Stimulated activated CD4-positive, alpha-beta T cell treated with anti-CD3 and anti-CD28 coated beads, Interleukin-2, amount 100 ng/mL, for 48 hours (primary cell): ENCODE measurements at regions not wholly inside any gene's neighbourhood (a gene's known extent, or its start where the extent isn't known, plus 50 kb on each side); places are given as distances from the start of the nearest gene placed in this dataset.
"Not testable (repeated sequence)": the region's sequence is repeated elsewhere in the genome, so short reads cannot be mapped to it uniquely, and the experiment has no call there.

Source experiments
- DNase-seq, 2 donors: peaks; one replicate each; pipeline ENCODE4 v3.0.0-alpha.2; 2020

DNA sequence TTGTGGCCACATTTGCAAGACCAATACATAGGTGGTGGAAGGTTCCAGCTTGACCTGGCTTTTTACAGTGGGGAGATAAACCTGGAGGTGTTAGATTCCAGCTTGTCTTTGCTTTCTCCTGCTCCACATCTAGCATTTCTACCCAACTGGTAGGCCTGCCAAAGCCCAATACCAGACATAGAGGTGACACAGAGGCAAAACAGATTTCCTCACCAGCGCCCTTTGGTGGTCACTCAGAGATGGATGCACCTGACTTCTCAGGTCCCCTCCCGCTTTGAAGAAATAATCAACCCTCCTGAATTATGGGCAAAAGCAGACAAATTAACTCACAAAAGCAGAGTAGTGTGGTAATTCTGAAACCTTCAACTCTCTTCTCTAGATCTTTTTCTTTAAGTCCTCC is 1356.2 kb downstream of the FAM181B start:
- DNase-seq: no peak

DNA sequence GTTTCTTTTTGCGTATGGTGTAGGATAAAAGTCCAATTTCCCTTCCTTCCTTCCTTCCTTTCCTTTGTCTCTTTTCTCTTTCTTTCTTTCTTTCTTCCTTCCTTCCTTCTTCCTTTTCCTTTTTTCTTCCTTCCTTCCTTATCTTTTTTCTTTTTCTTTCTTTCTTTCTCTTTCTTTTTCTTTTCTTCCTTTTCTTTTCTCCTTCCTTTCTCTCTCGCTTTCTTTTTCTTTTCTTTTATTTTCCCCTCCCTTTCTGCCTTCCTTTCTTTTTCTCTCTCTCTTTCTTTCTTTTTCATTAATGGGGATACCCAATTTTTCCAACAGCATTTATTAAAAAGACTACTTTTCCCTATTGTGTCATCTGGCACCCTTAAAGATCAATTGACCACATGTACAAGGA is 1359.7 kb downstream of the FAM181B start:
- no peak for DNase-seq

DNA sequence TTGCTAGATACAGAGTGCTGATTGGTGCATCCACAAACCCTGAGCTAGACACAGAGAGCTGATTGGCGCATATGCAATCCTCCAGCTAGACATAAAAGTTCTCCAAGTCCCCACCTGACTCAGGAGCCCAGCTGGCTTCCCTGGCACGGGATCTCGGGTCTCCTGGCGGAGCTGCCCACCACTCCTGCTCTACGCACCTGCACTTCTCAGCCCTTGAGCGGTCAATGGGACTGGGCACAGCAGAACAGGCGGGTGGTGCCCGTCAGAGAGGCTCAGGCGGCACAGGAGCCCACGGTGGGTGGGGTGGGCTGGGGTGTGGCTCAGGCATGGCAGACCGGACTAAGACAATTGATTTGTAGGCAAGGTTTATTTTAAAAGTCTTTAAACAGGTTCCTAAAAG is 1365.5 kb downstream of the FAM181B start:
- DNase-seq: no peak

DNA sequence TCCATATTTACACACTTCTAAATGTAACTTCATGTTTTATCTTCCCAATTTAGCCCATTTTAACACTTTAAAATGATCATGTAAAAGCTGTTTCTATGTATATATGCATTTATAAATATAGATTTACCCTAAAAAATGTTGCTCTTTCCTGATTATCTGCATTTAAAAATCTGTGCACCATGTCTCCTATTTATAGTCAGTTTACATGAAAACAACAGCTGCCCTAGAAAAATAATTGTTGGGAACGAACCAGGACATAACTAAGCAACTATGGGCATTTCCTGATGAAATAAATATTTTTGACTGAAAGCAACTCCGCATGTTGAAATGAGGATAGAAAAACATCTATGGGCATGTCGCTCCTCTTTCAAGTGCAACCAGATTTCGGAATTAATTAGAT is 1368.2 kb downstream of the FAM181B start:
- DNase-seq: no peak

DNA sequence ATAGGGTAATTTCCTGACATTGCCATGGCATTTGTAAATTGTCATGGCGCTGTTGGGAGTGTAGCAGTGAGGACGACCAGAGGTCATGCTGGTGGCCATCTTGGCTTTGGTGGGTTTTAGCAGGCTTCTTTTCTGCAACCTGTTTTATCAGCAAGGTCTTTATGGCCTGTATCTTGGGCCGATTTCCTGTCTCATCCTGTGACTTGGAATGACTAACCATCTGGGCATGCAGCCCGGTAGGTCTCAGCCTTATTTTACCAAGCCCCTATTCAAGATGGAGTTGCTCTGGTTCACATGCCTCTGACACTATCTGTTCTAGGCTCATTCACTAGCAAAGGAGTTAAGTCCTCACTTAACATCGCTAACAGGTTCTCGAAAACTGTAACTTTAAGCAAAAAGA is 1374.2 kb downstream of the FAM181B start:
- DNase-seq: no peak

DNA sequence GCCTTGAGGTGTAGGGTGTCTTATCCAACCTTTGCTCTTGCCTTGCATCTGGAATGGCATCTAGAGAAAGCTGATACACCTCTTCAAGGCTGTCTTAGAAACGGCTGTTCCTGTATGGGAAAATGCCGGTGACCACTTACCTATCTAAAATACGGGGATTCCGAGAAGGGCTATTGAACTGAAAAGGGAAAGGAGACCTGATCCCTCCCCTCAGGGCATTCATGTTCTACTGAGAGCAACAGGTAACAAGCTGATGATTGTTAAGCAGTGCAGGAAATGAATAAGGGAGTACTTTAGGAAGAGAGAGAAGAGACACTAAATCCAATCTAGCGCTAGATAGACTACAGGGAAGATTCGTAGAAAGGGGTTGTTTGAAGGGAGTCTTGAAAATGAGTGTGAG is 1388.1 kb downstream of the FAM181B start:
- no peak for DNase-seq

DNA sequence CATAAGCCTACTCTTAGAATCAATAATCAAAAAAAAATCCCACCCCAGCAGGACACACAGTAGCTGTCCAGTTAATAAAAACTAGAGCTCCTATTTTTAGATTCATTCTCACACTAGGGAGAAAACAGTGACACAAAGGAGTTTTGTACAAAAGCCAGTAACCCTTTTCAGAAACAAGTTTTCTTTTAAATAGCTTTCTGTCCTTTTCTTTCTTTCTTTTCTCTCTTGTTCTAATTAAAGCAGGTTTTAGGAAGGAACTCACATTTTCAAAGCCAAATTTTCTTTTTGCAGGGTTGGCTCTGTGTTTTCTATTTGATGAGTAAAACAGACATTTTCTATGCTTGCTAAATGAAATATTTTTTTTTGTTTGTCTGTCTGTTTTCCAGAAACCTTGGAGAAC is 1390.7 kb downstream of the FAM181B start:
- no peak for DNase-seq

DNA sequence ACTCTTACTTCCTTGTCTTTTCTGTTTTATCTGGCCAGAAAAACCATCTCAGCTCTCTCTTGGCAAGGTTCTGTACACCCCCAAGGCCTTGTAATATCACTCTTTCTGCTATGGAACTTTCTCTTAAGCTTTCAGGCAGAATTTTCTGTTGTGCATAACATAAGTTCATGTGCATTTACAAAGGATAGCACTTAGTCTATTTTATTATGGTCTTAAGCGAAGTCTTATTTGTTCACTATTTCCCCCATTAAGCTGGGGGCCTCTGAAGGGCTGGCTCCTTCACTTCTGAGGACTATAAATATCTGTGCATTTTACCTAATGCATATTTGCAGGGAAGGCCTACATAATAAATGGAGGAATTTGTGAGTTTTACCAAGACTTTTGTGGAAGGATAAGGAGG is 1393.4 kb downstream of the FAM181B start:
- DNase-seq: no peak

DNA sequence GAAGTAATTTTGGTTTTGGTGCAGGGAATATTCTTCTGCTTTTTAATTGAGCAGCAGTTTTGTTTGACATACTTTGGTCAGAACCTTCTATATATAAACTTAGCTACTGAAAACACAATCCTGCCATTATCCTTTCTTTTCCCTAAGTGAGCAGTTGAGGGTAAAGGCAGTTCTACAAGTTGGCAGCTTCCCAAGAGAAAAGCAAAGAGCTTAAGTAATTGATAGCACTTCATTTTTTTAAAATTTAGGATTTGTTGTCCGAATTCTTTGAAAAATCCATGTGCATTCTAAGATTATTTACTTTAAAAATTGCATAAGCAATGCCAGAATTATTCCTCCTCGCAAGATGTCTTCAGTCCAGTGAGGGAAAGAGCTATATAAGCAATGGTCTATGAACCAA is 1394.1 kb downstream of the FAM181B start:
- DNase-seq: no peak

DNA sequence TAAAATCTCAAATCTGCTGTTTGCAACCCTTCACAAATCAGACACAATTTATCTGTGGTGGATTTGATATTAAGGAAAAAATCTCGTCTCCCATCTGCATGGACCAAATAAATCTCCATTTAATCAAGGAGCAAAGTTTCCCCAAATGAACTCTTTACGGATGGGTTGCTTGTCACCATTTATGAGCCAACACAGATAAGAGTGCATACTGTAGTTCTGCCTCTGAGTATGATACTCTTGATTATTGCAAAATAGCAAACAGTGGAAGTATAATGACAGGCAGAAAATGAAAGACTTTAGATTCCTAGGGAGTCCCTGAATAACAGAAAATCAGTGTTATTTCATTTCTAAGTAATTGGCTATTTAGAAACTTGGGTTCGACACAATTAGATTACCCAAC is 1395.9 kb downstream of the FAM181B start:
- DNase-seq: no peak

DNA sequence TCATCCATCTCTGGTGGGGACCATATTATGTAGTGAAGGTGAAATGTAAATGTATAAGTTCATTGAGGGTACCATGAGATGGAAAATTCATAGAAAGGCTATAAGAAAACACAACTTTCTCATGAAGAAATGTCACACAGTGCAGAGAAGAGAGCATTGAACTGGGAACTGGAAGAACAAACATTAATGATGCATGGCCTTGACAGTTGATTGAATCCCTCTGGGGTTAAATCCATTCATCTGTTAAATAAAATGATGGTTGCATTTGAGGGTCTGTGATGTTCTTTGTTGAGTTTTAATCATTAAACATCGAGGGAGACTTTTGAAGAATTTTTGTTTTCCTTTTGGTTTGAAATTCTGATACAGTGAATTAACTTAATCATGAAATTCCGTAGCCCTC is 1401.4 kb downstream of the FAM181B start:
- no peak for DNase-seq

DNA sequence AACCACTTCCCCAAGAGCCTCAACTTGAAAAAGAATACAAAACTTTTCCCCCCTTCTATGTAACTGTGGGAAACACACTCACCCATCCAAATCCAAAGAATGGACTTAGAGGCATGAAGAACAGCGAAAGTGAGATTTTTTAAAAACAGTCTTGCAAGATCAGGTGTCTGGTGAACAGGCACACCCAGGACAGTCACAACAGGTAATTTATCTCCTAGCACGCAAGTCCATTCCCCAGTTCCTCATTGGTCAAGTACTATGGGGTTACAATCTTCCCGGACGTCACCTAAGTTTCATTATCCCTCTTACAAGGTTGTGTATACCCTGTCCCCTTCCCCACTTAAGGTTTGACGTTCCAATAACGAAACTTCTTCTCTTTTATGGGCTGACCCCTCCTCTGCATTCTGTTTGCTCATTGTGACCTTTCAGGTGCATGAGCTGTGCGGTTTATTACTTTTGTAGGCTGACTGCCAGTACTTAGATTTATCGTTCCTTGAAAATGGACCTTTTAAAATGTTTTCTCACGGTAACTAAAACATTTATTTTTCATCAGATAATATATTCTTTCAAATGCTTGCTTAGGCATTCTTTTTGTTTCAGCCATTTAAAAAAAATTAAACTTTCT is 1401.9 kb downstream of the FAM181B start:
- DNase-seq: no peak

DNA sequence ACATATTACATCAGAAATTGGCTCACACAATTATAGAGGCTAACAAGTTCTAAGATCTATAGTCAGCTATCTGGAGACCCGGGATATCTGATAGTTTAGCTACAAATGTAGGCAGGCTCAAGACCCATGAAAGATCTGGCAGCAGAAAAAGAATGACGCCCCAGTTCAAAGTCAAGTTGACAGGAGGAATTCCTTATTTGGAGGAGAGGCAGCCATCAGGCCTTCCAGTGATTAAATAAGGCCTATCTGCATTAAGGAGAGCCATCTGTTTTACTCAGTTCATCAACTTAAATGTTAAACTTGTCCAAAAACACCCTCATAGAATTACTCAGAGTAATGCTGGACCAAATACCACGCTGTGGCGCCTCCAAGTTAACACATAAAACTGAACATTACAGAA is 1402.6 kb downstream of the FAM181B start:
- no peak for DNase-seq

DNA sequence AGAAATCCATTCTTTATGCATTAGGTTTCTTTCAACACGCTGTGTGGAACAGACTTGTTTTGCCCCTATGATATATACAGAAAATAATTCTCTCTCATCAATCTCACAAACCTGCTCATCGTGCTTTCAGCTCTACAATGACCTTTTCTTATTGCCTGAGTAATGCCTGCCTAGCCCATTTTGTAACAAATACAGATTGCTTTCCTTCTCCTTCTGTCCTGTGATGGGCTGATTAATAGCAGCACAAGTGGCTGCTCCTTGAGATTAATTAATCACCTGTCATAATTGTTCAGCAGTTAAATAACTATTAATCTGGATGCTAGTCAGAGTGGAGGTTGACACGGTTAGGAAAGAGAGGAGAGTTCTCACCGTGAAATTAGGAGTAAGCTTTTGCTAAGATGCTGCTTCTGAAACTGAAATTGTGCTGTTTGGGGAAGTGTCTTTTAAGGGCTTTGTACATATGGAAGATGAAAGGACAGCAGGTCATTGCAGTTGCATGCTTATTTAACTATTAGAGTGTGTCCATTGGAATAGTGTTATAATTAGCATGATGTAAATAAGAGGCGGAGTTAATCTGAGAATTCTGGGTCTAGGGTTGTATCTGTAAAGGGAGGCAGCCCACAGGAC is 1430.5 kb downstream of the FAM181B start:
- no peak for DNase-seq

DNA sequence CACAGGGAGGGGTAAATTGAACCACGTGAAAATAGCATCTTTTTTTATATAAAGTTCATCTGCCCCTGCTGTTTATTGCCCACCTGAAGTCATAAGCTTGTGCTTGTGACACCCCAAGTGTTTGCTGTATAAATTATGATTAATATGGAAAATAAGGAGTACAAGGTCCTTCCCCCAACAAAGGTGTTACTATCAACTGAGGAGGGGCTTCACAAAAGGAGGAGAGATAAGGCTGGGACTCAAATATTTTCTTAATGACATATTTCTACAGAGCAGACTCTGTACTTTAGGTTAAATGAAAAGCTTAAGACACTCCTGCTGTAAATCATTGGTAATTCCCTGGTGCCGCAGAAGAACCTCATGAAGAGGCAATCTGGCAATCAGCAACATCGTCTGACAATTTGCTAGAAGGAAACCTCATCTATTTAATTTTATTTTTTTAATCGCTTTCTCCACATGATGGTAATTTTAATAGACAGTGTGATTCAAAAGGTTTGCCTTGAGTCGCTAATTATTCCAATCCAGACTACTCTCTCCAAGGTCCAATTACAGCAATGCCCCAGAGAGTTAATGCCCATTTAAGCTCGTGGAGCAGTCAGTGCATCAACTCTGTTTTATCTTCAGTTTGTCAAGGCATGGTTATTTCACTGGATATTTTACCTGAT is 1432.4 kb downstream of the FAM181B start:
- no peak for DNase-seq

DNA sequence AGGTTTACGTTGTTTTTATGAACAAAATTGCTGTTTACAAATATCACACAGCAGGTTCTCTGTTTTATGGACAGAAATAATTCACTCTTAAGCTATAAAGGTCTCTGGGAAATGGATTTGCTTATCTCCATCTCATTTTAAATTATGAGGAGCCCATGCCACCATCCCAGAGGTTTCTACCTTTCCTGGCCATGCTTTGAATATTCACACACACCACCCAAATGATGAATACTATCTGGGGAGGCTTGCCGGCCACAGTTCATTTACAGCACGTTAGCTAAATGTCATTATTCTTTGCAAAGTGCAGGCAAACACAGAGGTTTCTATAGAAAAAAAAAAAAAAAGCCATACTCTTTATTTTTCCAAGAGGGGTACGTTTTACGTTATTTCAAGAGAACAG is 1446.7 kb downstream of the FAM181B start:
- DNase-seq: no peak

DNA sequence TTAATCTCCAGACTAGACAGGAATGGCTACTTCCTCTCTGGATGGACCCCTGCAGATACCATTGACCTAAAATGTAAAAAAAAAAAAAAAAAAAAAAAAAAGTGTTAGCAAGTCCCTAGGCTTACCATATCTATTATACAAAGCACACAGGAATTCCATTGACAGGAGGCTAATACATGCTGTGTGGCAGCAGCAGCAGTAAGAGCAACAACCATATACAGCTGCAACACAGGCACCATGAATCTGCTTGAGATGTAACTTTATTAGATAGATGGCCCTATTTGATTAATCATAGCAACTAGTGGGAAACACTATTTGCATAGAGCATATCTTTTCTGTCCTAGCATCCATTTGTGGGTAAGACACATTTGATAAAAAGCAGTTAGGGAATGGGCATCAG is 1447.1 kb downstream of the FAM181B start:
- no peak for DNase-seq

DNA sequence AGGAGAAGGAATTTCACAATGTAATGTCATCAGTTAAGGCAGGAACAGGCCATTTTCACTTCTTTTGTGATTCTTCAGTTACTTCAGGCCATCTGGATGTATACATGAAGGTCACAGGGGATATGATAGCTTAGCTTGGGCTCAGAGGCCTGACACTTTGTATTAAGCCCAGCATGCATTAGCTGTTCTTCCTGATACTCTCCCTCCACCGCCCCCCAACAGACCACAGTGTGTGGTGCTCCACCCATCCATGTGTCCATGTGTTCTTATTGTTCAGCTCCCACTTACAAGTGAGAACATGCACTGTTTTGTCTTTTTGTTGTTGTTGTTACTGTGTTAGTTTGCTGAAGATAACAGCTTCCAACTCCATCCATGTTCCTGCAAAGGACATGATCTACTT is 1453.4 kb downstream of the FAM181B start:
- not testable (repeated sequence) for DNase-seq

DNA sequence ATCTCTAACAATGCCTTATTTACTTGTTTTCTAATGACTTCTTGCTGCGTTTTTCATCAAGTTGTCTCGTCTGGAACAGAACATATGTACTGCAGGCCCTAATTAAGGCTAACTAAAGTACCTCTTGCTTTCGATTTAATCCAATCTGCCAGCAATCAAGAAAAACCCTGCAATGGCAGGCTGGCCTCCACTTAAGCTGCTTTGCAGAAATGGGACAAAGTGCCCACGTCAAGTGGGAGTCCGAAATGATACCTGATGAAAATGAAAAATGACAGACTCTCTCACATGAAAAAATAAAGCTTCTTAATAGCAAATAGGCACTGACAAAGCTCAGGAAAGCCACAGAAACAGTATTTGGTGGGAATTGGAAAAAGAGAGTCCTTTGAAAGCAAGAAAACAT is 1454.7 kb downstream of the FAM181B start:
- DNase-seq: no peak

DNA sequence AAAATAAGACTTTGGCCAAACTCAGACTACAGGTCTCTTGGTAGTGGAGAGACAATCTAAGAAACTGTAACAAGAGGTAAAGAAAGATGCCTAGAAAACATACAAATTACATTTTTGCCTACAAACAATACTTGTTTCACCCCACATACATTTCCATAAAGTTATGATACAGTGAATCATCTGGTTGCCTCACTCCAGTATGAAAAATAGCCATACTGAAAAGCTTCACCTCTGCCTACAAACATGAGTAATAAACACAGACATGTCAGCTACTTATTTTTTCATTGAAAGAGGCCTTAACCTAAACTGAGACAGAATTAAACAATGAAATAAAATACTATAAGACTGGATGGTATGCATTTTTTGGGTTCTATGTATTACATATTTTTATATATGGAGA is 1463.0 kb downstream of the FAM181B start:
- DNase-seq: no peak

DNA sequence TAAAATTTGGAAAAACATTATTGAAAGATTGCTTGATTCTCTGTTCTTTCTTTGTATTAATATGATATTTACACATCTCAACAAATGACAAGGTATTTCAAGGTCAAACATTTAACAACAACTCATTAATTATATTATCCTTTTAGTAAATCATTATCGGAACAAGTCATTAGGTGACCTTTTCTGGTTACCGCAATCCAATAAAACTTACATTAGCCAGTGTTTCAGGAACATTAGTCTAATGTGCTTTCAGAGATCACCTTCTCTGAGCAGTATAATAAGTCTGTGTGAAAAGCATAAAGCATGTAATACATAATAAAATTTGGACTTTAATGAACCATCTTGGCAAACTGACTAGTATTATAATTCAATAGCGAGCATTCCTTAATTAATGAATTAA is 1466.4 kb downstream of the FAM181B start:
- DNase-seq: no peak

DNA sequence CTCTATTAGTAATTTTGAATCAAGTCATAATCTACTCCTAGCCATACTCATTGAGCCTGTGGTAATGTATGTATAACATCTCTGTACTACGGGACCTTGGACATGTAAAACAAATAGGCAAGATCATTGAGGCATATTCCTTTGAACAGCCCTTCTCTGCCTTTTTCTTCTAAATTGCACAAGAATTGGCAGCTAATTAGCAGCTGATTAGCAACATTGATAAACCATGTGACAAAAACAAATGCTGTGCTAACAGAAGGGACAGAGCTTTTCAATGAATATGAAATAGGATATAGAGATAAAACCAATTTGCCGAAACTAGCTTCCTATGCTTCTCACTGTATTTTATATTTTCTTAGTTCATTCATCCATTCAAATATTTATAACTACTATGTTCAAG is 1474.2 kb downstream of the FAM181B start:
- DNase-seq: no peak

DNA sequence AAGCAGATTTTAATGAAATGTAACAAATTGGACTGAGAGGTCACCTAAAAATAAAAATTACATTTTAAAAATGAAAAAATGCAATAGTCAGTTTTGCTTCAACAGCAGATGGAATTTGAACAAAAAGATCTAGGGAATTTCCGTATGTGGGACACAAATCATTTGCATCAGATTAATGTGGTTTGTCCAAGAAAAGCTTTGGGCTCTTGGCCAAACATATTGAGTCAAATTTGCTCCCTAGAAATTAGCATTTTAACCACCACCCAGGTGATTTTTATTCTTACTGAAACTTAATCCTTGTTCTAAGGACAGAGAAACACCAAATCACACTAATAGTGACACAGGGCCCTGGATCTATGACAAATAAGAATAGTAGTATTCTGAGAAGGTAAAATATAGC is 1477.8 kb downstream of the FAM181B start:
- no peak for DNase-seq

DNA sequence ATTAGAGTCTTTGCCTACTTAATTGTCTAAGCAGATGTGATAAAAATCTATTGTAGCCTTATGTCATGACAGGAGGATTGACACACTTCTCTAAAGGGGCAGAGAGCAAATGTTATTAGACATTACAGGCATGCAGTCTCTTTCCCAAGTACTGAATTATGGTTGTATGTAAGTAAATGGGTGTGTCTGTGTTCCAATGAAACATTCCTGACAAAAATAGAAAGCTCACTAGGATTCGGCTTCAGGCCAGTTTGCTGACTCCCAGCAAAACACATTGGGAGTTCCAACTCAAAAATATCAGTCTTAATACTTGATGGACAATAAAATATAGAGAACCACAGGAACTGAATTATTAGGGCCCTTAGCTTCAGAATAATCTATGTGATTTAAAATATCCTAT is 1480.4 kb downstream of the FAM181B start:
- no peak for DNase-seq

DNA sequence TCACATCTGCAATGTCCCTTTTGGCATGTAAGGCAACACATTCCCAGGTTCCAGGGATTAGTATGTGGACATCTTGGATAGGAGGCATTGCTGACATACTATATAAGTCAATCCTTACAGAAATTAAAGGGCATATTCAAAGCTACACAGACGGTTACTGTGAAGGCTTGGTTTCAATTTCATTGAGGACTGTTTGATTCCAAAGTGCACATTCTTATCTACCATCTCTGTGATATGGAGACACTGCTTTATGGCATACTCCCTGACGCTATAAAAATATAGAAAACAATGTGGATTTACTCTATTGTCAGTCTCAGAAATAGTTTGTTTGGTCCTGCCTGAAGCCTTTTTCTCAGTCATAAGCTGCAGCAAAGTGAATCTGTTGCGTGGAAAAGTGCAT is 1486.7 kb downstream of the FAM181B start:
- DNase-seq: no peak
